HCT116 (cell line): ENCODE measurements at regions not wholly inside any gene's neighbourhood (a gene's known extent, or its start where the extent isn't known, plus 50 kb on each side); places are given as distances from the start of the nearest gene placed in this dataset.

Experiments
- ATAC-seq: fragments of 200-7000 bp; cut with Tn5 transposase; 2 replicates; pipeline ENCODE4 v1.9.1; 2020; ENCODE audit warnings: mild to moderate bottlenecking, moderate library complexity
- BruUV-seq: library from RNA; stranded (reverse); fragments of 400-500 nt; replicated peaks from 2 replicates; lab custom pipeline; 2021; lab: Mats Ljungman, UMichigan
- CTCF ChIA-PET: fragments of 300-600 bp; sonication (Branson Sonifier 250); formaldehyde crosslinking; loops from one replicate; lab custom pipeline; 2021; ENCODE audit warnings: antibody characterized with exemption; lab: Charles Lee
- POLR2A ChIA-PET: fragments of 300-600, 350-600 bp; sonication (Branson Sonifier 250); formaldehyde crosslinking; loops from one replicate; lab custom pipeline; 2021; ENCODE audit warnings: antibody characterized with exemption; lab: Charles Lee
- RAD21 ChIA-PET, 2 experiments: fragments of 300-600 bp; sonication (Branson Sonifier 250); formaldehyde crosslinking; loops; one replicate each; lab custom pipeline; 2023; ENCODE audit warnings: low total read pairs in 2 of 2; ENCODE audit not compliant: uncharacterized antibody in 2 of 2, unreplicated experiment in 2 of 2, low non-redundant PET in 1 of 2; lab: Charles Lee
- DNase-seq: peaks from one replicate; pipeline ENCODE4 v3.0.0-alpha.2; 2010; ENCODE audit warnings: low read depth, low spot score
- H2AFZ ChIP-seq: fragments of 200-600 bp; shearing (Covaris generic), sonication (generic); 2 replicates; pipeline ENCODE4 v1.6.1; 2017; ENCODE audit warnings: low read depth, mixed run types, mixed read lengths, antibody characterized with exemption, low read length; ENCODE audit not compliant: poor library complexity, severe bottlenecking
- H3K27ac ChIP-seq: 2 replicates; pipeline ENCODE4 v1.5.1; 2012; ENCODE audit warnings: low read depth, low read length
- H3K27me3 ChIP-seq: fragments of 200-600 bp; sonication (generic); 2 replicates; pipeline ENCODE4 v1.6.1; 2016; ENCODE audit warnings: mixed run types, low read length, mixed read lengths; ENCODE audit not compliant: insufficient read depth
- H3K36me3 ChIP-seq, 2 experiments: fragments of 200-500 bp in 1 of 2; fragments of 200-600 bp in 1 of 2; sonication (Bioruptor generic) in 1 of 2; sonication (generic) in 1 of 2; 2 replicates each; pipeline versions ENCODE4 v1.5.1 to v1.6.1; 2014 to 2016; ENCODE audit warnings: low read length in 2 of 2, inconsistent platforms in 1 of 2, mixed read lengths in 1 of 2, mixed run types in 1 of 2; ENCODE audit not compliant: insufficient read depth in 2 of 2, control insufficient read depth in 1 of 2
- H3K4me1 ChIP-seq, 2 experiments: fragments of 200-600 bp in 1 of 2; sonication (generic) in 1 of 2; 2 replicates each; pipeline versions ENCODE4 v1.5.1 to v1.6.1; 2012 to 2017; ENCODE audit warnings: low read length in 2 of 2, inconsistent platforms in 1 of 2, mild to moderate bottlenecking in 1 of 2, mixed read lengths in 1 of 2, mixed run types in 1 of 2, moderate library complexity in 1 of 2; ENCODE audit not compliant: insufficient read depth in 2 of 2, control insufficient read depth in 1 of 2
- H3K4me2 ChIP-seq: fragments of 200-600 bp; sonication (generic); 2 replicates; pipeline ENCODE4 v1.6.1; 2017; ENCODE audit warnings: mixed run types, low read length, mixed read lengths
- H3K4me3 ChIP-seq, 2 experiments: fragments of 200-600 bp in 1 of 2; sonication (generic) in 1 of 2; replicated peaks in 1 of 2; 2 replicates each; pipeline ENCODE4 v1.5.1; 2011 to 2016; ENCODE audit warnings: low read length in 2 of 2, control low read depth in 1 of 2, low read depth in 1 of 2, mild to moderate bottlenecking in 1 of 2, mixed read lengths in 1 of 2, mixed run types in 1 of 2
- H3K79me2 ChIP-seq: fragments of 200-600 bp; sonication (generic); 2 replicates; pipeline ENCODE4 v1.6.1; 2017; ENCODE audit warnings: mild to moderate bottlenecking, mixed run types, low read length, moderate library complexity, mixed read lengths; ENCODE audit not compliant: insufficient read depth
- H3K9ac ChIP-seq: fragments of 200-600 bp; sonication (generic); 2 replicates; pipeline ENCODE4 v1.6.1; 2016; ENCODE audit warnings: low read length, mixed read lengths
- H3K9me2 ChIP-seq: fragments of 200-600 bp; sonication (generic), shearing (Covaris generic); 2 replicates; pipeline ENCODE4 v1.6.1; 2017; ENCODE audit warnings: mixed run types, mild to moderate bottlenecking, moderate library complexity; ENCODE audit not compliant: insufficient read depth
- H3K9me3 ChIP-seq, 2 experiments: fragments of 200-500 bp in 1 of 2; fragments of 200-600 bp in 1 of 2; sonication (Bioruptor generic) in 1 of 2; sonication (generic) in 1 of 2; 2 replicates each; pipeline ENCODE4 v1.6.1; 2014 to 2017; ENCODE audit warnings: low read length in 2 of 2, mixed read lengths in 2 of 2, inconsistent platforms in 1 of 2, low read depth in 1 of 2, mild to moderate bottlenecking in 1 of 2, mixed run types in 1 of 2, moderate library complexity in 1 of 2; ENCODE audit not compliant: control insufficient read depth in 1 of 2, insufficient read depth in 1 of 2
- H4K20me1 ChIP-seq: fragments of 200-600 bp; sonication (generic), shearing (Covaris generic); 2 replicates; pipeline ENCODE4 v1.6.1; 2017; ENCODE audit warnings: mixed run types, mild to moderate bottlenecking, moderate library complexity; ENCODE audit not compliant: insufficient read depth
- CBX3 ChIP-seq: IDR thresholded peaks from 2 replicates; pipeline ENCODE4 v1.6.1; 2012; ENCODE audit warnings: low read depth
- EZH2 ChIP-seq: fragments of 200-600 bp; sonication (generic); IDR thresholded peaks from 2 replicates; pipeline ENCODE4 v1.6.1; 2017; ENCODE audit warnings: antibody characterized with exemption, mixed run types
- EZH2phosphoT487 ChIP-seq: fragments of 200-600 bp; IDR thresholded peaks from 2 replicates; pipeline ENCODE4 v1.6.1; 2018; ENCODE audit warnings: antibody characterized with exemption, borderline replicate concordance
- JUND ChIP-seq: IDR thresholded peaks from 2 replicates; pipeline ENCODE4 v1.6.1; 2012
- POLR2A ChIP-seq: IDR thresholded peaks from 2 replicates; pipeline ENCODE4 v1.7.0; 2011; ENCODE audit warnings: borderline replicate concordance; ENCODE audit not compliant: insufficient read depth, insufficient read length; ENCODE audit errors: extremely low read depth
- POLR2AphosphoS5 ChIP-seq: IDR thresholded peaks from 2 replicates; pipeline ENCODE4 v1.6.1; 2011; ENCODE audit warnings: mild to moderate bottlenecking, low read depth, low read length, moderate library complexity
- RAD21 ChIP-seq: IDR thresholded peaks from 2 replicates; pipeline ENCODE4 v1.6.1; 2012; ENCODE audit warnings: low read depth, mild to moderate bottlenecking
- YY1 ChIP-seq: IDR thresholded peaks from 2 replicates; pipeline ENCODE4 v1.6.1; 2011; ENCODE audit warnings: low read length, low read depth, moderate library complexity, mild to moderate bottlenecking; ENCODE audit not compliant: insufficient replicate concordance; ENCODE audit errors: extremely low read depth
- ZFX ChIP-seq: fragments of 450-650 bp; IDR thresholded peaks from 2 replicates; pipeline ENCODE4 v1.6.1; 2017
- intact Hi-C: fragments of 100-400 bp; cut with micrococcal nuclease; formaldehyde crosslinking; loops from 2 replicates; pipeline ENCODE4 v1.10.0; 2022
- TF ChIP-seq, protein P1 (sequence below), 3 experiments: fragments of 200-600 bp in 1 of 3; sonication (generic) in 1 of 3; IDR thresholded peaks in 2 of 3; conservative IDR thresholded peaks in 1 of 3; 2 replicates each; pipeline ENCODE4 v1.5.1; 2012 to 2017; ENCODE audit warnings: low read depth in 2 of 3, low read length in 2 of 3, antibody characterized with exemption in 1 of 3, borderline replicate concordance in 1 of 3, control low read depth in 1 of 3, mild to moderate bottlenecking in 1 of 3, mixed read lengths in 1 of 3, mixed run types in 1 of 3, moderate library complexity in 1 of 3; ENCODE audit not compliant: insufficient read depth in 1 of 3
- TF ChIP-seq, protein P2 (sequence below): IDR thresholded peaks from 2 replicates; pipeline ENCODE4 v1.6.1; 2012

DNA sequence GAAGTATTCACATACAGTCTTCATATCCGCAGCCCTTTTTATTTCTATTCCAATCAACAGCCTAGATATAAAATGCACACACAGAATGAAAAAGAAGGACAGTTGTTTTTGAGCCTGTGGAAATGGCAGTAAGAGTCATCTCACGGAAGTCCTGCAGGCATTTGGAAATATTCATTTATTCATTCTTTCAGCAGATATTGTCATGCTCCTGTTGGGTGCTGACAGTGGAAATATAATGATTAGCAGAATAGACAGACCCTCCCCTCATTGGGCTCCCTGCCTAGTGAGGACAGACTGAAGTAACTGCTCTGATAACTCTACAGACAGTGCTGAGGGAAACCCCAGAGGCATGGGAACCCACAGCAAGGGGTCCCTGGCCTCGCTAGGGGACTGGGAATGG lies 392.3 kb downstream of the FOXO1 start:
- Histone ChIP-seq H3K9ac (no peak overlapping the region), H3K36me3 (no peaks in the 10 kb centered on the region), H3K27me3 (no peaks in the 10 kb centered on the region), H3K79me2 (no peaks in the 10 kb centered on the region), H4K20me1 (no peaks in the 10 kb centered on the region), H3K4me3 (no peak overlapping the region), H3K4me1 (peaks cover 6 to 28% of the 10 kb centered on the region in 2 experiments; a peak in 3 of 4 replicates), H3K27ac (no peak overlapping the region), H3K9me3 (no peaks in the 10 kb centered on the region), H3K9me2 (no peaks in the 10 kb centered on the region), H2AFZ (no peak overlapping the region), H3K4me2 (no peak overlapping the region)
- RAD21 ChIA-PET = no interaction called here
- intact Hi-C loops = no loop called here
- DNase-seq (no peak), ATAC-seq (no peak)
- BruUV-seq = no TSS peak
- CTCF ChIA-PET = no interaction called here
- POLR2A ChIA-PET = no interaction called here
- TF ChIP-seq POLR2A (no peak), CBX3 (no peak), JUND (no peak), POLR2AphosphoS5 (no peak), EZH2 (no peak), EZH2phosphoT487 (no peak), ZFX (no peak), YY1 (no peak), RAD21 (no peak)
- TF ChIP-seq, protein P1, sequence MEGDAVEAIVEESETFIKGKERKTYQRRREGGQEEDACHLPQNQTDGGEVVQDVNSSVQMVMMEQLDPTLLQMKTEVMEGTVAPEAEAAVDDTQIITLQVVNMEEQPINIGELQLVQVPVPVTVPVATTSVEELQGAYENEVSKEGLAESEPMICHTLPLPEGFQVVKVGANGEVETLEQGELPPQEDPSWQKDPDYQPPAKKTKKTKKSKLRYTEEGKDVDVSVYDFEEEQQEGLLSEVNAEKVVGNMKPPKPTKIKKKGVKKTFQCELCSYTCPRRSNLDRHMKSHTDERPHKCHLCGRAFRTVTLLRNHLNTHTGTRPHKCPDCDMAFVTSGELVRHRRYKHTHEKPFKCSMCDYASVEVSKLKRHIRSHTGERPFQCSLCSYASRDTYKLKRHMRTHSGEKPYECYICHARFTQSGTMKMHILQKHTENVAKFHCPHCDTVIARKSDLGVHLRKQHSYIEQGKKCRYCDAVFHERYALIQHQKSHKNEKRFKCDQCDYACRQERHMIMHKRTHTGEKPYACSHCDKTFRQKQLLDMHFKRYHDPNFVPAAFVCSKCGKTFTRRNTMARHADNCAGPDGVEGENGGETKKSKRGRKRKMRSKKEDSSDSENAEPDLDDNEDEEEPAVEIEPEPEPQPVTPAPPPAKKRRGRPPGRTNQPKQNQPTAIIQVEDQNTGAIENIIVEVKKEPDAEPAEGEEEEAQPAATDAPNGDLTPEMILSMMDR (IDR thresholded peaks at IDR 0.05 in 2 of 3, conservative IDR thresholded peaks at IDR 0.05 in 1 of 3; ENCODE audit: borderline replicate concordance in 1 of 3, insufficient read depth in 1 of 3, low read depth in 2 of 3, low read length in 2 of 3) = no peak
- TF ChIP-seq, protein P2, sequence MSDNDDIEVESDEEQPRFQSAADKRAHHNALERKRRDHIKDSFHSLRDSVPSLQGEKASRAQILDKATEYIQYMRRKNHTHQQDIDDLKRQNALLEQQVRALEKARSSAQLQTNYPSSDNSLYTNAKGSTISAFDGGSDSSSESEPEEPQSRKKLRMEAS = no peak
